WI38 (cell line): ENCODE measurements at regions not wholly inside any gene's neighbourhood (a gene's known extent, or its start where the extent isn't known, plus 50 kb on each side); places are given as distances from the start of the nearest gene placed in this dataset.
"Not testable (repeated sequence)": the region's sequence is repeated elsewhere in the genome, so short reads cannot be mapped to it uniquely, and the experiment has no call there.

Experiments used
- H3K4me3 ChIP-seq: 2 replicates; pipeline ENCODE4 v1.5.1; 2011; ENCODE audit warnings: low read depth, mild to moderate bottlenecking, control low read depth, low read length
- CTCF ChIP-seq: IDR thresholded peaks from 2 replicates; pipeline ENCODE4 v1.5.1; 2012; ENCODE audit warnings: low read depth, mild to moderate bottlenecking, control low read depth, low read length

DNA sequence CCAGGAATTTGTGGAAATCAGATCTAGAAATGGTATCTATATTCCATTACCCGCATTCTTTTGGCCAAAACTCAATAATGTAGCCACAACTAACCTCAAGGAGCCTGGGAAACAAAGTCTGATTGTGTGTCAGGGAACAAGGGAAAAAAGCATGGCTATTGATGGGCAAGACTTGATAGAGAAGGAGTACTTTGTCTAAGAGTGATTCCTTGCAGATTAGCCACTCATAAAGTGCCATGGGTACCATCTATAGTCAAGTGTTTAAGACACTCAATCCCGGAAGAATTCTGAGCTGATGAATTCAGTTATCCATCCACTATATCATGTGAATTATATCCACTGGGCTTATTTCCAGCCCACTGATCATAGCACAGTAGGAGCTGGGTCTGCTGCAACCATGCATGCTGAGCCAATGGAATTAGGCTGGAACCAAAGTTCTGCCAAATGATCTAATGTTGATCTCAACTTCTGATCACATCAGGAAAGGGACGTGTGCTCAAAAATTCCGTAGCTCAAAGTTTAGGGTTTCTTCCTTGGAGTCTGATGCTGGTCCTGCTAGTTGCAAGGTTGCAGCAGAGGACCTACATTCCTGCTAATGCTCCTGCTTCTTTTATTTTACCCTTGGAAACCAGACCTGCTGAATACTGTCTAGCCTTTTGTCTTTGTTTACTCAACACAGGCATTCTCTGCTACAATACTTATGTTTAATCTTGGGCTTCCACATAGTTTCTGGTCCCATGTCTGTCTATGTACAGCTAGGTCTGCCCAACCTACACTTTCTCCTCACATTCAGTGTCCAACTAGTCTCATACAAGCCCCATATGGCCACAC is 629.7 kb downstream of the IRS1 start:
- no peak for TF ChIP-seq CTCF
- H3K4me3 ChIP-seq: no peak overlapping the region

DNA sequence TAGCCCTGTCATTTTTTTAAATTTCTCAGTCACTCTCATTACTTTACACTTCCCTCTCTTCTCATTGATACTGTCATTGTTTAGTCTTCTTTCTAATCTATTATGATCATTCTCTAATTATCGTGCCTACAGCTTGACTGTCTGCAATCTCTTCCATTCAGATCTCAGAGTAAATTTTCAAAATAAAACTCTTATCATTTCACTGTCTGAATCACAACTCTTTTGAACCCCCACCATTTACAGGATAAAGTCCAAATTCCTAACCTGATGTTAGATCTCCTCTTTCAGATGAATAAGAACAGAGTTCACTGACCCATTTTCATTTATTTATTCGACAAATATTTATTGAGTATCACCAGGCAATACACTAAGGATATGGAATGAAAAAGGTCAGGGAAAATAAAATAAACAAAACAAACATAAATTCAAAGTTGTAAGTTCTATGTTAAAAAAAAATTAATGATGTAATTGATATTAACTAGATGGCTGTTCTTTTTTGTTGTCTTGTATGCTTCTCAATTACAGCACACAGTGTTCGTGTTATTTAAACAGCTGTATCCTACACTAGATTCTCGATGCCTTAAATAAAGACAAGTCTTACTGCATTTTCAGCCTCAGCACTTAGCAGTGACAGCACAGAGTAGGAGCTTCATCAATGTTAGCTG is 631.0 kb downstream of the IRS1 start:
- TF ChIP-seq CTCF: no peak
- H3K4me3 ChIP-seq: no peak overlapping the region

GRCh38 chr2:226164512-226164911 is 635.1 kb downstream of the IRS1 start:
- TF ChIP-seq CTCF: no peak
- no peak overlapping the region for H3K4me3 ChIP-seq

DNA sequence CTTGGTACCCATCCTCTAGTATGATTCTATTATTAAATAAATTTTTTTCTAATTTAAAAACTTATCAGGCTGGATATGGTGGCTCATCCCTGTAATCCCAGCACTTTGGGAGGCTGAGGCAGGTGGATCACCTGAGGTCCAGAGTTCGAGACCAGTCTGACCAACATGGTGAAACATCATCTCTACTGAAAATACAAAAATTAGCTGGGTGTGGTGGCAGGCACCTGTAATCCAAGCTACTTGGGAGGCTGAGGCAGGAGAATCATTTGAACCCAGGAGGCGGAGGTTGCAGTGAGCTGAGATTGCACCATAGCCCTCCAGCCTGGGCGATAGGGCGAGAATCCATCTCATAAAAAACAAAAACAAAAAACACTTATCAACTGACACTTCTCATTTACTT is 639.0 kb downstream of the IRS1 start:
- not testable (repeated sequence) for H3K4me3 ChIP-seq

DNA sequence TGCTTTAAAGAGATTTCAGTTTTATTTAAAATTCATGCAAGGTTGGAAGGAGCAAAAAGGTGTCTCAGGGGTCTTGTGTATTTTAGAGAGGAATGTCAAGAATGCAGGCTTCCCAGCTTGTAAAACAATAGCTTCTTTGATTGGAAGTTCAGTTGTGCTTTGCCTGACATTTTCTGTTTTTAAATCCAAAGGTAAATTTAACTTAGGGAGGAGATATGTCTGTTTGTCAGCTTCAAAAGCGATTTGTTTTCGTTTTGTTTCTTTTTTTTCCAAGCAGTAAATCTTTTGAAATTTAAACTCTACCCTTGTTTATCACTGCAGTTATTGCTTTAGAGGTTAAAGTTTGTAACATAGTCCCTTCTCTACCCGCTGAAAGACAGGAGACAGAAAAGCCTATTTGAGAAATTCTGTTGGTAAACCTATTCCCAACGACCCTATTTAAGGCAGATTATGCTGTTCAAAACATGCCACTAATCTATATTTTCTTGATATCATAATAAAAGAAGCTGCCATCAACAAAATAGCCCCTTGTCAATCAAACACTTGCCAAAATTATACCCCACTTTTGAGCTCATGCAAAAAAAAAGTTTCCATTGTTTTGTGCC is 639.6 kb downstream of the IRS1 start:
- no peak for TF ChIP-seq CTCF
- H3K4me3 ChIP-seq: no peak overlapping the region

- no peak overlapping the region for H3K4me3 ChIP-seq
- no peak for TF ChIP-seq CTCF
These were observed 640.7 kb downstream of the IRS1 start for GRCh38 chr2:226158940-226159339.

DNA sequence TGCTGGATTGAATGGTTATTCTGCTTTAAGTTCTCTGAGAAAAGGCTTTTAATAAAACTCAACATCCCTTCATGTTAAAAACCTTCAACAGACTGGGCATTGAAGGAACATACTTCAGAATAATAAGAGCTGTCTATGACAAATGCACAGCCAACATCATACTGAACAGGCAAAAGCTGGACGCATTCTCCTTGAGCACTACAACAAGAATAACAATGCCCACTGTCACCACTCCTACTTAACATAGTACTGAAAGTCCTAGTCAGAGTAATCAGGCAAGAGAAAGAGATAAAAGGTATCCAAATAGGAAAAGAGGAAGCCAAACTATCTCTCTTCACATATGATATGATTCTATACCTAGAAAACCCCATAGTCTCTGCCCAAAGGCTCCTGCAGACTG is 641.4 kb downstream of the IRS1 start:
- no peak overlapping the region for H3K4me3 ChIP-seq
- no peak for TF ChIP-seq CTCF
